ENCODE measurements at regions not wholly inside any gene's neighbourhood (a gene's known extent, or its start where the extent isn't known, plus 50 kb on each side); places are given as distances from the start of the nearest gene placed in this dataset.

- no peak overlapping the region for H3K4me3 ChIP-seq
- H3K27ac ChIP-seq = no peak overlapping the region
- no peak for DNase-seq (ENCODE audit: low spot score)
- TF ChIP-seq CTCF (IDR thresholded peaks at IDR 0.05) = no peak
Observed at GRCh38 chr20:51193066-51193772, 170.3 kb upstream of the KCNG1 start.

- TF ChIP-seq CTCF (IDR thresholded peaks at IDR 0.05) = no peak
- no peak for DNase-seq (ENCODE audit: low spot score)
- Histone ChIP-seq H3K4me3 (no peak overlapping the region), H3K27ac (no peak overlapping the region)
Observed at GRCh38 chr20:51190783-51191180, 167.9 kb upstream of the KCNG1 start.

- DNase-seq (ENCODE audit: low spot score) = no peak
Observed at GRCh38 chr20:51189814-51190782, 167.2 kb upstream of the KCNG1 start.

GRCh38 chr20:51188941-51189340, 166.0 kb upstream of the KCNG1 start:
- no peak for DNase-seq (ENCODE audit: low spot score)
- no peak overlapping the region for H3K4me3 ChIP-seq
- no peak overlapping the region for H3K27ac ChIP-seq
- TF ChIP-seq CTCF (IDR thresholded peaks at IDR 0.05) = no peak

More at GRCh38 chr20:51189814-51190782, 167.2 kb upstream of the KCNG1 start:
- Histone ChIP-seq H3K27ac (no peak overlapping the region), H3K4me3 (no peak overlapping the region)
- no peak for TF ChIP-seq CTCF (IDR thresholded peaks at IDR 0.05)

- no peak for TF ChIP-seq CTCF (IDR thresholded peaks at IDR 0.05)
- Histone ChIP-seq H3K27ac (no peak overlapping the region), H3K4me3 (no peak overlapping the region)
- DNase-seq (ENCODE audit: low spot score) = no peak
Observed at GRCh38 chr20:51187261-51187660, 164.4 kb upstream of the KCNG1 start.

- Histone ChIP-seq H3K4me3 (no peak overlapping the region), H3K27ac (no peak overlapping the region)
- no peak for TF ChIP-seq CTCF (IDR thresholded peaks at IDR 0.05)
- no peak for DNase-seq (ENCODE audit: low spot score)
Observed at GRCh38 chr20:51185861-51186260, 163.0 kb upstream of the KCNG1 start.

Data from coronary artery (tissue), 2 donors.